KMS-11 (cell line): ENCODE measurements at regions not wholly inside any gene's neighbourhood (a gene's known extent, or its start where the extent isn't known, plus 50 kb on each side); places are given as distances from the start of the nearest gene placed in this dataset.

Experiments used
- H2AFZ ChIP-seq: fragments of 200-600 bp; sonication (generic); 2 replicates; pipeline ENCODE4 v1.6.1; 2016; ENCODE audit warnings: antibody characterized with exemption, mixed run types, low read depth
- H3K27ac ChIP-seq: fragments of 200-600 bp; sonication (generic); 2 replicates; pipeline ENCODE4 v1.6.1; 2016; ENCODE audit warnings: mild to moderate bottlenecking, mixed run types
- H3K27me3 ChIP-seq: fragments of 200-600 bp; sonication (generic); 2 replicates; pipeline ENCODE4 v1.6.1; 2017; ENCODE audit warnings: mild to moderate bottlenecking, low read depth, mixed run types, moderate library complexity; ENCODE audit not compliant: insufficient read depth
- H3K36me3 ChIP-seq: fragments of 200-600 bp; sonication (generic); 2 replicates; pipeline ENCODE4 v1.6.1; 2017; ENCODE audit warnings: mild to moderate bottlenecking, mixed run types; ENCODE audit not compliant: insufficient read depth
- H3K4me1 ChIP-seq: fragments of 200-600 bp; sonication (generic); 2 replicates; pipeline ENCODE4 v1.6.1; 2016; ENCODE audit warnings: mild to moderate bottlenecking, low read depth, mixed run types; ENCODE audit not compliant: poor library complexity, severe bottlenecking
- H3K4me2 ChIP-seq: fragments of 200-600 bp; sonication (generic); 2 replicates; pipeline ENCODE4 v1.7.0; 2016; ENCODE audit warnings: mild to moderate bottlenecking, mixed run types
- H3K4me3 ChIP-seq: fragments of 200-600 bp; sonication (generic); IDR thresholded peaks from 2 replicates; pipeline ENCODE4 v1.6.1; 2017; ENCODE audit warnings: low read depth, low read length, mixed read lengths; ENCODE audit not compliant: insufficient read depth
- H3K79me2 ChIP-seq: fragments of 200-600 bp; sonication (generic); 2 replicates; pipeline ENCODE4 v1.6.1; 2016; ENCODE audit warnings: low read depth, mixed run types; ENCODE audit not compliant: insufficient read depth
- H3K9ac ChIP-seq: fragments of 200-600 bp; sonication (generic); 2 replicates; pipeline ENCODE4 v1.6.1; 2016; ENCODE audit warnings: mild to moderate bottlenecking, mixed run types
- H4K20me1 ChIP-seq: fragments of 200-600 bp; sonication (generic); 2 replicates; pipeline ENCODE4 v1.6.1; 2016; ENCODE audit warnings: mild to moderate bottlenecking, mixed run types; ENCODE audit not compliant: insufficient read depth
- CTCF ChIP-seq: fragments of 200-600 bp; sonication (generic); conservative IDR thresholded peaks from 2 replicates; pipeline ENCODE4 v1.6.1; 2017; ENCODE audit warnings: low read depth, mild to moderate bottlenecking, antibody characterized with exemption, low read length, moderate library complexity, mixed read lengths

- no peak overlapping the region for H3K4me2 ChIP-seq
- no peak for TF ChIP-seq CTCF
- no peaks in the 10 kb centered on the region for H3K36me3 ChIP-seq
- H3K27me3 ChIP-seq, result no peaks in the 10 kb centered on the region
- no peaks in the 10 kb centered on the region for H3K79me2 ChIP-seq
- H3K4me1 ChIP-seq, result no peaks in the 10 kb centered on the region
- no peak overlapping the region for H3K27ac ChIP-seq
- no peaks in the 10 kb centered on the region for H4K20me1 ChIP-seq
- H2AFZ ChIP-seq, result no peak overlapping the region
- H3K4me3 ChIP-seq, result no peak overlapping the region
- no peak overlapping the region for H3K9ac ChIP-seq
These were observed 417.0 kb downstream of the HAPSTR1 start for GRCh38 chr16:9508328-9508936.

GRCh38 chr16:9509663-9510062, 418.2 kb downstream of the HAPSTR1 start:
- Histone ChIP-seq H3K36me3 (no peaks in the 10 kb centered on the region), H3K9ac (no peak overlapping the region), H2AFZ (no peak overlapping the region), H3K79me2 (no peaks in the 10 kb centered on the region), H3K4me2 (no peak overlapping the region), H3K27me3 (no peaks in the 10 kb centered on the region), H3K27ac (no peak overlapping the region), H4K20me1 (no peaks in the 10 kb centered on the region), H3K4me3 (no peak overlapping the region), H3K4me1 (no peaks in the 10 kb centered on the region)
- TF ChIP-seq CTCF, result no peak

GRCh38 chr16:9511389-9511788, 419.9 kb downstream of the HAPSTR1 start:
- no peak overlapping the region for H2AFZ ChIP-seq
- H3K79me2 ChIP-seq, result no peaks in the 10 kb centered on the region
- H3K27me3 ChIP-seq, result no peaks in the 10 kb centered on the region
- no peak overlapping the region for H3K27ac ChIP-seq
- H4K20me1 ChIP-seq, result no peaks in the 10 kb centered on the region
- no peak overlapping the region for H3K4me2 ChIP-seq
- no peak overlapping the region for H3K9ac ChIP-seq
- no peak for TF ChIP-seq CTCF
- H3K4me3 ChIP-seq, result no peak overlapping the region
- H3K4me1 ChIP-seq, result no peaks in the 10 kb centered on the region
- no peaks in the 10 kb centered on the region for H3K36me3 ChIP-seq

GRCh38 chr16:9516444-9516843, 425.0 kb downstream of the HAPSTR1 start:
- no peaks in the 10 kb centered on the region for H4K20me1 ChIP-seq
- no peaks in the 10 kb centered on the region for H3K36me3 ChIP-seq
- no peak overlapping the region for H3K9ac ChIP-seq
- H3K27me3 ChIP-seq, result no peaks in the 10 kb centered on the region
- no peak overlapping the region for H3K4me2 ChIP-seq
- no peak for TF ChIP-seq CTCF
- H3K79me2 ChIP-seq, result no peaks in the 10 kb centered on the region
- no peaks in the 10 kb centered on the region for H3K4me1 ChIP-seq
- no peak overlapping the region for H3K4me3 ChIP-seq
- H3K27ac ChIP-seq, result no peak overlapping the region
- no peak overlapping the region for H2AFZ ChIP-seq
